HEK293 (cell line): ENCODE measurements at regions not wholly inside any gene's neighbourhood (a gene's known extent, or its start where the extent isn't known, plus 50 kb on each side); places are given as distances from the start of the nearest gene placed in this dataset.

Experiments
- CTCF ChIA-PET: fragments of 350-600 bp; formaldehyde crosslinking; extraction: SDS; loops from one replicate; lab custom pipeline; 2021; ENCODE audit warnings: antibody characterized with exemption; lab: Yijun Ruan, JAX
- POLR2A ChIA-PET: fragments of 300-600 bp; formaldehyde crosslinking; extraction: SDS; loops from one replicate; lab custom pipeline; 2020; ENCODE audit warnings: antibody characterized with exemption, inconsistent platforms; lab: Yijun Ruan, JAX
- H3K27ac ChIP-seq: fragments of 200-500 bp; sonication (Bioruptor generic); 2 replicates; pipeline ENCODE4 v1.5.1; 2014; ENCODE audit warnings: low read depth, low read length, control low read depth, inconsistent platforms; ENCODE audit errors: extremely low read depth
- H3K36me3 ChIP-seq, 2 experiments: fragments of 200-500 bp in 1 of 2; sonication (Bioruptor generic) in 1 of 2; 1 replicate in 1 of 2; 2 replicates in 1 of 2; pipeline ENCODE4 v1.5.1; 2014 to 2017; ENCODE audit warnings: inconsistent platforms in 2 of 2, low read length in 2 of 2; ENCODE audit not compliant: control insufficient read depth in 2 of 2, insufficient read depth in 1 of 2
- H3K4me1 ChIP-seq: fragments of 200-500 bp; sonication (Bioruptor generic); 2 replicates; pipeline ENCODE4 v1.5.1; 2014; ENCODE audit warnings: mild to moderate bottlenecking, low read length, inconsistent platforms; ENCODE audit not compliant: control insufficient read depth, insufficient read depth
- H3K4me3 ChIP-seq: 2 replicates; pipeline ENCODE4 v1.5.1; 2011; ENCODE audit warnings: low read depth, mild to moderate bottlenecking, control low read depth, low read length, moderate library complexity
- H3K9me3 ChIP-seq: fragments of 200-500 bp; sonication (Bioruptor generic); 2 replicates; pipeline ENCODE4 v1.5.1; 2014; ENCODE audit warnings: low read depth, low read length, inconsistent platforms; ENCODE audit not compliant: control insufficient read depth, insufficient read depth
- GLI2 ChIP-seq: fragments of 450-650 bp; formaldehyde crosslinking; IDR thresholded peaks from 2 replicates; pipeline ENCODE4; 2017; ENCODE audit warnings: missing biosample characterization, missing genetic modification characterization, low read depth, borderline replicate concordance
- HOXA7 ChIP-seq: sonication (generic); formaldehyde crosslinking; IDR thresholded peaks from 2 replicates; pipeline ENCODE4 v1.8.1; 2022; ENCODE audit warnings: missing genetic modification reagents, borderline replicate concordance
- PBX3 ChIP-seq: sonication (generic); formaldehyde crosslinking; IDR thresholded peaks from 2 replicates; pipeline ENCODE4 v1.8.1; 2022; ENCODE audit warnings: mild to moderate bottlenecking, moderate library complexity, missing genetic modification reagents
- SCRT1 ChIP-seq: fragments of 450-650 bp; formaldehyde crosslinking; IDR thresholded peaks from 2 replicates; pipeline ENCODE4 v1.5.1; 2016; ENCODE audit warnings: missing biosample characterization, missing genetic modification characterization, borderline replicate concordance
- SP3 ChIP-seq: fragments of 450-650 bp; formaldehyde crosslinking; IDR thresholded peaks from 2 replicates; pipeline ENCODE4 v1.5.1; 2016; ENCODE audit warnings: missing biosample characterization, missing genetic modification characterization
- ZBTB10 ChIP-seq: fragments of 450-650 bp; formaldehyde crosslinking; IDR thresholded peaks from 2 replicates; pipeline ENCODE4 v1.5.1; 2016; ENCODE audit warnings: missing biosample characterization, missing genetic modification characterization
- ZBTB26 ChIP-seq: fragments of 450-650 bp; formaldehyde crosslinking; optimal IDR thresholded peaks from 2 replicates; pipeline ENCODE3; 2016; ENCODE audit warnings: missing biosample characterization, mild to moderate bottlenecking, missing genetic modification characterization
- ZBTB44 ChIP-seq: fragments of 450-650 bp; IDR thresholded peaks from 2 replicates; pipeline ENCODE4 v1.5.1; 2018; ENCODE audit warnings: missing biosample characterization, mild to moderate bottlenecking, missing genetic modification characterization
- ZFP3 ChIP-seq: fragments of 450-650 bp; formaldehyde crosslinking; IDR thresholded peaks from 2 replicates; pipeline ENCODE4 v1.5.1; 2016; ENCODE audit warnings: low read depth, missing biosample characterization, missing genetic modification characterization
- ZIC2 ChIP-seq: fragments of 450-650 bp; formaldehyde crosslinking; IDR thresholded peaks from 2 replicates; pipeline ENCODE4 v1.5.1; 2016; ENCODE audit warnings: missing biosample characterization, missing genetic modification characterization
- ZNF157 ChIP-seq: fragments of 450-650 bp; formaldehyde crosslinking; IDR thresholded peaks from 2 replicates; pipeline ENCODE4 v1.5.1; 2016; ENCODE audit warnings: missing biosample characterization, missing genetic modification characterization
- ZNF18 ChIP-seq: fragments of 450-650 bp; formaldehyde crosslinking; IDR thresholded peaks from 2 replicates; pipeline ENCODE4 v1.5.1; 2016; ENCODE audit warnings: missing biosample characterization, missing genetic modification characterization
- ZNF214 ChIP-seq: fragments of 450-650 bp; formaldehyde crosslinking; IDR thresholded peaks from 2 replicates; pipeline ENCODE4 v1.5.1; 2017; ENCODE audit warnings: missing biosample characterization, mild to moderate bottlenecking, missing genetic modification characterization, borderline replicate concordance
- ZNF221 ChIP-seq: fragments of 450-650 bp; formaldehyde crosslinking; IDR thresholded peaks from 2 replicates; pipeline ENCODE4 v1.5.1; 2017; ENCODE audit warnings: missing biosample characterization, missing genetic modification characterization, borderline replicate concordance
- ZNF449 ChIP-seq: fragments of 450-650 bp; formaldehyde crosslinking; IDR thresholded peaks from 2 replicates; pipeline ENCODE4 v1.5.1; 2017; ENCODE audit warnings: missing biosample characterization, mild to moderate bottlenecking, missing genetic modification characterization, moderate library complexity
- ZNF514 ChIP-seq: fragments of 450-650 bp; formaldehyde crosslinking; IDR thresholded peaks from 2 replicates; pipeline ENCODE4 v1.5.1; 2016; ENCODE audit warnings: missing biosample characterization, missing genetic modification characterization
- ZNF530 ChIP-seq: fragments of 450-650 bp; formaldehyde crosslinking; IDR thresholded peaks from 2 replicates; pipeline ENCODE4 v1.5.1; 2016; ENCODE audit warnings: low read depth, missing biosample characterization, missing genetic modification characterization
- ZNF660 ChIP-seq: fragments of 450-650 bp; IDR thresholded peaks from 2 replicates; pipeline ENCODE4 v1.5.1; 2018; ENCODE audit warnings: missing biosample characterization, mild to moderate bottlenecking, missing genetic modification characterization
- ZNF707 ChIP-seq: fragments of 450-650 bp; formaldehyde crosslinking; IDR thresholded peaks from 2 replicates; pipeline ENCODE4 v1.5.1; 2016; ENCODE audit warnings: missing biosample characterization, missing genetic modification characterization
- ZNF792 ChIP-seq: fragments of 450-650 bp; formaldehyde crosslinking; IDR thresholded peaks from 2 replicates; pipeline ENCODE4 v1.5.1; 2016; ENCODE audit warnings: missing biosample characterization, missing genetic modification characterization
- ZSCAN23 ChIP-seq: fragments of 450-650 bp; formaldehyde crosslinking; IDR thresholded peaks from 2 replicates; pipeline ENCODE4 v1.5.1; 2016; ENCODE audit warnings: missing biosample characterization, missing genetic modification characterization

GRCh38 chr11:36974771-36975170 lies 376.7 kb upstream of the RAG2 start:
- ChIA-PET POLR2A (no interaction called here), CTCF (interaction anchor here (0.6 kb wide), 1 partner anchor 263 kb away, joined by 4 read pairs; no protein-coding TSS in a partner anchor)
- Histone ChIP-seq H3K27ac (no peak overlapping the region), H3K9me3 (no peaks in the 10 kb centered on the region), H3K4me1 (no peaks in the 10 kb centered on the region), H3K36me3 (no peaks in the 10 kb centered on the region), H3K4me3 (no peak overlapping the region)
- no peak for TF ChIP-seq HOXA7 (CRISPR knock-in tag)
- no peak for TF ChIP-seq ZNF157 (tag by site-specific recombination)
- TF ChIP-seq SCRT1 (tag by site-specific recombination), result no peak

GRCh38 chr11:36953976-36954375 lies 355.9 kb upstream of the RAG2 start:
- Histone ChIP-seq H3K9me3 (no peaks in the 10 kb centered on the region), H3K4me1 (no peaks in the 10 kb centered on the region), H3K36me3 (no peaks in the 10 kb centered on the region), H3K27ac (no peak overlapping the region), H3K4me3 (no peak overlapping the region)
- POLR2A ChIA-PET, result no interaction called here
- CTCF ChIA-PET, result no interaction called here
- TF ChIP-seq ZNF707 (tag by site-specific recombination) (no peak), ZNF449 (tag by site-specific recombination) (no peak)

- ChIA-PET POLR2A (no interaction called here), CTCF (interaction anchor here (1.3 to 1.7 kb wide), 2 partner anchors 8 to 1843 kb away, joined by 3 read pairs; no protein-coding TSS in a partner anchor)
- H3K36me3 ChIP-seq, result no peaks in the 10 kb centered on the region
- no peaks in the 10 kb centered on the region for H3K4me1 ChIP-seq
- no peak overlapping the region for H3K27ac ChIP-seq
- no peaks in the 10 kb centered on the region for H3K9me3 ChIP-seq
- no peak overlapping the region for H3K4me3 ChIP-seq
- TF ChIP-seq ZNF792 (tag by site-specific recombination) (no peak), PBX3 (no peak), ZNF221 (tag by site-specific recombination) (no peak), ZNF514 (tag by site-specific recombination) (no peak), ZNF18 (tag by site-specific recombination) (no peak), GLI2 (no peak), SP3 (tag by site-specific recombination) (no peak), ZSCAN23 (tag by site-specific recombination) (no peak), ZNF214 (tag by site-specific recombination) (no peak), ZNF530 (tag by site-specific recombination) (no peak), ZIC2 (tag by site-specific recombination) (no peak), ZBTB10 (no peak), ZFP3 (no peak), ZBTB44 (no peak), ZNF660 (tag by site-specific recombination) (no peak), ZBTB26 (tag by site-specific recombination) (no peak), HOXA7 (CRISPR knock-in tag) (no peak)
These were observed 350.6 kb upstream of the RAG2 start for GRCh38 chr11:36948460-36949127.
